Left lung (tissue), 4 donors: ENCODE measurements at regions not wholly inside any gene's neighbourhood (a gene's known extent, or its start where the extent isn't known, plus 50 kb on each side); places are given as distances from the start of the nearest gene placed in this dataset.

Source experiments
- ATAC-seq: fragments of 200-7000 bp; cut with Tn5 transposase; one replicate; pipeline ENCODE4 v1.9.1; 2020; ENCODE audit warnings: moderate library complexity
- DNase-seq, 4 donors: peaks; one replicate each; pipeline ENCODE4 v3.0.0-alpha.2; 2013 to 2020
- H3K27ac ChIP-seq, 2 donors: fragments of 200-600 bp; sonication (generic) in 1 of 2; one replicate each; pipeline versions ENCODE4 v1.5.0 to v1.8.0; 2020 to 2021
- H3K27me3 ChIP-seq, 2 donors: fragments of 200-600 bp; sonication (generic) in 1 of 2; one replicate each; pipeline versions ENCODE4 v1.5.0 to v1.8.0; 2020 to 2021
- H3K36me3 ChIP-seq, 2 donors: fragments of 200-600 bp; sonication (generic) in 1 of 2; one replicate each; pipeline versions ENCODE4 v1.5.0 to v1.8.0; 2020 to 2021
- H3K4me1 ChIP-seq, 2 donors: fragments of 200-600 bp; one replicate each; pipeline ENCODE4 v1.8.0; 2021
- H3K4me3 ChIP-seq, 2 donors: fragments of 200-600 bp; sonication (generic) in 1 of 2; one replicate each; pipeline versions ENCODE4 v1.5.0 to v1.8.0; 2020 to 2021; ENCODE audit warnings: mild to moderate bottlenecking in 1 of 2
- H3K9me3 ChIP-seq, 2 donors: fragments of 200-600 bp; sonication (generic) in 1 of 2; one replicate each; pipeline versions ENCODE4 v1.5.0 to v1.8.0; 2020 to 2021
- CTCF ChIP-seq, 2 donors: fragments of 200-600 bp; sonication (generic) in 1 of 2; IDR thresholded peaks; one replicate each; pipeline versions ENCODE4 v1.5.0 to v1.8.0; 2021; ENCODE audit warnings: antibody characterized with exemption in 2 of 2
- intact Hi-C, 2 donors: fragments of 100-400 bp; cut with DNase I; formaldehyde crosslinking; loops; one replicate each; pipeline versions ENCODE4 v1.11.2 to v1.14.2; 2022
- donor health status: DM: no; HTN: yes; CAD: no.
- donor health status: DM: no; HTN: no; CAD: no.

GRCh38 chr5:2985718-2986117 lies 234.2 kb upstream of the IRX2 start:
- no peak for TF ChIP-seq CTCF (IDR thresholded peaks at IDR 0.05)
- ATAC-seq, result no peak
- intact Hi-C loops, result no loop called here
- Histone ChIP-seq H3K36me3 (no peaks in the 10 kb centered on the region), H3K27ac (no peak overlapping the region), H3K27me3 (no peaks in the 10 kb centered on the region), H3K9me3 (peaks cover 0 to 12% of the 10 kb centered on the region in 2 donors), H3K4me3 (no peak overlapping the region), H3K4me1 (no peaks in the 10 kb centered on the region)
- no peak for DNase-seq

- peaks cover 0 to 12% of the 10 kb centered on the region in 2 donors for H3K9me3 ChIP-seq
- intact Hi-C loops, result no loop called here
- no peaks in the 10 kb centered on the region for H3K27me3 ChIP-seq
- H3K36me3 ChIP-seq, result no peaks in the 10 kb centered on the region
- DNase-seq (no peak), ATAC-seq (no peak)
- TF ChIP-seq CTCF (IDR thresholded peaks at IDR 0.05), result no peak
- H3K4me3 ChIP-seq, result no peak overlapping the region
- H3K27ac ChIP-seq, result no peak overlapping the region
- H3K4me1 ChIP-seq, result no peaks in the 10 kb centered on the region
Observed at GRCh38 chr5:2983583-2984300, 232.3 kb upstream of the IRX2 start.

GRCh38 chr5:2981652-2982051 lies 230.2 kb upstream of the IRX2 start:
- intact Hi-C loops, result no loop called here
- no peak for TF ChIP-seq CTCF (IDR thresholded peaks at IDR 0.05)
- Histone ChIP-seq H3K27me3 (no peaks in the 10 kb centered on the region), H3K4me3 (no peak overlapping the region), H3K27ac (no peak overlapping the region), H3K9me3 (peaks cover 0 to 12% of the 10 kb centered on the region in 2 donors), H3K36me3 (no peaks in the 10 kb centered on the region), H3K4me1 (no peaks in the 10 kb centered on the region)
- DNase-seq (no peak), ATAC-seq (no peak)

GRCh38 chr5:2981035-2981434 lies 229.6 kb upstream of the IRX2 start:
- no peaks in the 10 kb centered on the region for H3K27me3 ChIP-seq
- intact Hi-C loops, result no loop called here

GRCh38 chr5:2960294-2960693 lies 208.8 kb upstream of the IRX2 start:
- DNase-seq (no peak), ATAC-seq (no peak)
- Histone ChIP-seq H3K9me3 (peaks cover 0 to 37% of the 10 kb centered on the region in 2 donors), H3K4me3 (no peak overlapping the region), H3K36me3 (no peaks in the 10 kb centered on the region), H3K27ac (no peak overlapping the region), H3K4me1 (no peaks in the 10 kb centered on the region), H3K27me3 (no peaks in the 10 kb centered on the region)
- TF ChIP-seq CTCF (IDR thresholded peaks at IDR 0.05), result no peak
- intact Hi-C loops, result no loop called here

More at GRCh38 chr5:2981035-2981434, 229.6 kb upstream of the IRX2 start:
- ATAC-seq, result no peak
- Histone ChIP-seq H3K9me3 (peaks cover 0 to 18% of the 10 kb centered on the region in 2 donors), H3K36me3 (no peaks in the 10 kb centered on the region), H3K4me1 (no peaks in the 10 kb centered on the region), H3K27ac (no peak overlapping the region), H3K4me3 (no peak overlapping the region)
- no peak for TF ChIP-seq CTCF (IDR thresholded peaks at IDR 0.05)
- DNase-seq, result no peak
